Activated T-cell treated with anti-CD3 and anti-CD28 coated beads, Interleukin-2, amount 50 U/mL, for 72 hours (primary cell): ENCODE measurements at regions not wholly inside any gene's neighbourhood (a gene's known extent, or its start where the extent isn't known, plus 50 kb on each side); places are given as distances from the start of the nearest gene placed in this dataset.

Experiments
- ATAC-seq, 2 donors: fragments of 150-1000 bp; cut with Tn5 transposase; replicated peaks in 1 of 2; 2 replicates each; pipeline ENCODE4 v1.10.0; 2021; ENCODE audit warnings: moderate library complexity in 2 of 2, mild to moderate bottlenecking in 1 of 2
- DNase-seq, 2 donors: peaks; one replicate each; pipeline ENCODE4 v3.0.0; 2021 to 2022; ENCODE audit warnings: mixed read lengths in 1 of 2
- H3K27ac Mint-ChIP-seq: one replicate; pipeline ENCODE4 v1.8.0; 2022; ENCODE audit warnings: mild to moderate bottlenecking, moderate library complexity, mixed read lengths
- H3K27me3 Mint-ChIP-seq: one replicate; pipeline ENCODE4 v1.8.0; 2022; ENCODE audit warnings: low read depth, mixed read lengths
- H3K36me3 Mint-ChIP-seq, 2 donors: one replicate each; pipeline ENCODE4 v1.8.0; 2022; ENCODE audit warnings: mixed read lengths in 2 of 2, mild to moderate bottlenecking in 1 of 2; ENCODE audit not compliant: insufficient read depth in 2 of 2
- H3K4me1 Mint-ChIP-seq: one replicate; pipeline ENCODE4 v1.8.0; 2022; ENCODE audit warnings: low read depth, mixed read lengths
- H3K4me3 Mint-ChIP-seq, 2 donors: one replicate each; pipeline ENCODE4 v1.8.0; 2022; ENCODE audit warnings: mild to moderate bottlenecking in 2 of 2, mixed read lengths in 2 of 2, moderate library complexity in 2 of 2
- H3K9me3 Mint-ChIP-seq, 2 donors: one replicate each; pipeline ENCODE4 v1.8.0; 2022; ENCODE audit warnings: mixed read lengths in 2 of 2

DNA sequence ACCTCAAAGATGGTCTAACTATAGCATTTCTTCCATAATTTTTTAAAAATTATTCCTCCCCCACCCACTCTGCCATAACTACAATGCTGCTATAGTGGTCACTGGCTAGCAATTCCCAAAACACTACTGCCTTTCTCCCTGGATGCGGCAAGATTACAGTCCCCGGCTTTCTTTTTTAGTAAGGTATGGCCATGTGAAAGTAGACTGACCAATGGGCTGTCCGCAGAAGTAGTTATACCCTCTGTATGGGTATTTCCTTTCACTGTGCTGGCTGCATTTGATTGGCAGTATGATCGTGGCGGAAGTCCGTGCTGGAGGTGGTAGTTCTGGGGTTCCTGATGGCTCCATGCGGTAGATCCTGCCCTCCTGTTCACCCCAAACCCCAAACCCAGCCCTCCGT lies 166.0 kb downstream of the FBXO8 start:
- H3K27me3 Mint-ChIP-seq, result peaks cover 35% of the 10 kb centered on the region
- H3K4me1 Mint-ChIP-seq, result no peaks in the 10 kb centered on the region
- no peaks in the 10 kb centered on the region for H3K9me3 Mint-ChIP-seq
- no peak overlapping the region for H3K27ac Mint-ChIP-seq
- H3K4me3 Mint-ChIP-seq, result no peak overlapping the region
- ATAC-seq, result no peak
- DNase-seq, result no peak
- no peaks in the 10 kb centered on the region for H3K36me3 Mint-ChIP-seq

DNA sequence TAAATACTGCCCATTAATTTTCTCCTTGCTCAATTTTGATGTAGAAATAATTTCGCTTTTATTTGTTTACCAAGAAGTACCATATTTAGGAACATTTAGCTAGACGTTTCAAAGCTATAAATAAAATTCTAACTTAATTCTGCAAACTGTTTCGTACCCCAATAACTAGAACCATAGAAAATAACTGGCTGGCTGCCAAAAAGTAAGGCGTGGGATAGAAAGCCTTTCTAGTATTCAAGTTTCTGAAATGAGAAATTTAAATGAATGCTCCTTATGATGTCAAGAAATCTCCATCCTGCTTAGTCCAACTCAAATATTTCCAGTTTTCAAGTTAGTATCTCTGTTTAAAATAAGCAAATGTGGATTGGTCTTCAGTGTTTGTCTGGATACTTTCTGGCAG lies 167.4 kb downstream of the FBXO8 start:
- no peaks in the 10 kb centered on the region for H3K9me3 Mint-ChIP-seq
- H3K27me3 Mint-ChIP-seq, result peaks cover 41% of the 10 kb centered on the region
- H3K27ac Mint-ChIP-seq, result no peak overlapping the region
- no peaks in the 10 kb centered on the region for H3K36me3 Mint-ChIP-seq
- no peaks in the 10 kb centered on the region for H3K4me1 Mint-ChIP-seq
- ATAC-seq (no peak), DNase-seq (no peak)
- H3K4me3 Mint-ChIP-seq, result no peak overlapping the region

DNA sequence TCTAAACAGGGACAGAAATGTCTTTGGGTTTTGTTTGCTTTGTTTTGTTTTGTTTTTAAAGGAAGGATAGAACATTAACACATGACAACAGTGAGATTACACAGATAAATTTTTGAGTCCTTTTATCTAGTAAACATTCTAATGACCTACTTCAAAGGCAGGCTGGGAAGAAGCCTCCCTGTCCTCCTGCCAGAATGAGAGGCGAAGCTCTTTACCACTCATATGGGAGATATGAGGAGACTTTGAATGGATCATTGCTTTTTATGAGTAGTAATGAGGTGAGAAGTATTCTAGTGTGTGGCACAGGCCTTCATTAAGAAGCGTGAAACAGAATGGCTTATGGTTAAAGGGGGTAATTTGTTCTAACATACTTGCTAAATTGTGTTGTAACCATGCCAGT lies 172.0 kb downstream of the FBXO8 start:
- Mint-ChIP-seq H3K27ac (no peak overlapping the region), H3K4me1 (no peaks in the 10 kb centered on the region), H3K4me3 (no peak overlapping the region), H3K9me3 (no peaks in the 10 kb centered on the region), H3K36me3 (no peaks in the 10 kb centered on the region), H3K27me3 (peaks cover 45% of the 10 kb centered on the region)
- no peak for ATAC-seq
- DNase-seq, result no peak

DNA sequence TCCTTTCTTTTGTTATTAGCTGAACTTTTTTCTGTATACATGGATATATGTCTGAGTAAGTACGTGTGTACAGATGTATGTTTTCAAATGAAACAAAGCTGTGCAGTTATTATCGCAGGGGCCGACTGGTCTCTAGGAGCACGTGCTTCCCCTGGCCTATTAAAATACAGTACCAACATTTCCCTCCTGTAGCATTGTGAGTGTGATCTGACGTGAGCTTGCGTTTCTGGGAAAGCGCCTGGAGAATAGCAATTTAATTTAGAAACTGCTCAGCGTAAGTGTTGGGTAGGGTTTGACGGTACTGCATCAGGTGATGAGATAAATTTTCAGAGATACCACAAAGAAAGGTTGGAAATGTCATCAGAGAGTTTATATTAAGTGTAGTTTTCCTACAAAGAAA lies 173.3 kb downstream of the FBXO8 start:
- peaks cover 47% of the 10 kb centered on the region for H3K27me3 Mint-ChIP-seq
- no peaks in the 10 kb centered on the region for H3K4me1 Mint-ChIP-seq
- no peak for DNase-seq
- ATAC-seq, result no peak
- H3K4me3 Mint-ChIP-seq, result no peak overlapping the region
- H3K27ac Mint-ChIP-seq, result no peak overlapping the region
- H3K36me3 Mint-ChIP-seq, result no peaks in the 10 kb centered on the region
- H3K9me3 Mint-ChIP-seq, result no peaks in the 10 kb centered on the region

DNA sequence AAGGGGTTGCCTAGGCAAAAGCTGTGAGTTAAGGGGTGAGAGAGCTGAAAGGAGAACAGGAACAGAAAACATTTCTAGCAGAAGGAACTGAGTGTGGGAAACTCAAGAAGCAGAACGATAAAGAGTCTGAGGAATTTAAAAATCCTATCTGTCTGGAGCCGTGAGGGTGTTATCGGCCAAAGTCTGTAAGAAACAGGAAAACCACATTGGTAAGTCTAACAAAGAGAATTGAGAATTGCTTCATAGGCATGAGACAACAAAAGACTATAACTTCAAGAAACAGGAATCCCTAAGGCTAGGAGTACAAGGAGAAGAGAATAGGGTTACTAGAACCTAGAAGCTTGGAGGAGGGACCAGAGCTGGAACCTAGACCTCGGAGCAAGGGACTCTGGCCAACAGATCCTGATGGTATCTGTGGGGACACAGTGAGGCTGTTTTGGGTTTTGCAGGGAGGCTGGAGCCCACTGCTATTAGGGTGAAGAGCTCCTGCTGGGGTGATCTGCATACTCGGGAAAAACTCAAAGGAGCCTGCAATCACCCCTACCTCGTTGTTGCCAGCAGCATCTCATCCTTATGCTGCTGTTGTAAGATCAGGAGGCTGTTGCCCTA lies 175.6 kb downstream of the FBXO8 start:
- no peaks in the 10 kb centered on the region for H3K36me3 Mint-ChIP-seq
- ATAC-seq, result no peak
- H3K4me1 Mint-ChIP-seq, result no peaks in the 10 kb centered on the region
- peaks cover 32% of the 10 kb centered on the region for H3K27me3 Mint-ChIP-seq
- DNase-seq, result no peak
- no peak overlapping the region for H3K27ac Mint-ChIP-seq
- no peaks in the 10 kb centered on the region for H3K9me3 Mint-ChIP-seq
- no peak overlapping the region for H3K4me3 Mint-ChIP-seq

DNA sequence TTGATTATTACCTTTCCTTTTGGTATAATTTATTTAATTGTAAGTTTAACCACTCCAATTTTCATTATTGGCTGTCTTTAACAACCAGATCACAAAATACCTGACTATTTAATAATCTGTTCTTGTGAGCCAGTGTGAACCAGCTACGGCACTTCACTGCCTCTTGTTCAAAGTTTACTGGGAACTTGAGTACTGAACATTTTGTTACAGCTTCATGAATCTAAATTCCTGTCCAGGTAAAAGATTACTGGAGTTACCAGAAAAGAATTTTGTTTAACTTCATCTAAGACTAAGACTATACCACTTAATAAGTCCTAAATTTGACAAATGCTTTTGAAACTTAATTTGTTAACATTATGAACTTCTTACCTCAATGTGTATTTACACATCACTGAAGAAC lies 178.3 kb downstream of the FBXO8 start:
- no peak for DNase-seq
- H3K36me3 Mint-ChIP-seq, result no peaks in the 10 kb centered on the region
- no peaks in the 10 kb centered on the region for H3K4me1 Mint-ChIP-seq
- H3K27ac Mint-ChIP-seq, result no peak overlapping the region
- no peak overlapping the region for H3K4me3 Mint-ChIP-seq
- H3K9me3 Mint-ChIP-seq, result no peaks in the 10 kb centered on the region
- ATAC-seq, result no peak
- H3K27me3 Mint-ChIP-seq, result peaks cover 25% of the 10 kb centered on the region

DNA sequence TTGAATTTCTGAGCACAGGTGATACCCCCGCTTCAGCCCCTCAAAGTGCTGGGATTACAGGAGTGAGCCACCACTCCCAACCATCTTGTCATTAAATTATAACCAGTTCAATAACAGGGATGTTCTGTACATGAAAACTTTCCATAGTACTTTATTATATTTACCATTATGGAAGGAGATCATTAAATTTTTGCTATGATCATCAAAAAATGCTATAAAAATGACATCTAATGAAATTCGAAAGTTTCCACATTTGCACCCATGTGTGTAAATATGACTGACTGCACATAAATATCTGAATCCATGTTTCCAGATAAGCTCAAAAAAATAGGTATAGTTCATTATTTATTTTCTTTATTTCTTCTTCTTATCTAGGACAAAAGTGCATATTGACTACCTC lies 182.6 kb downstream of the FBXO8 start:
- Mint-ChIP-seq H3K36me3 (no peaks in the 10 kb centered on the region), H3K9me3 (no peaks in the 10 kb centered on the region), H3K27me3 (no peaks in the 10 kb centered on the region), H3K4me1 (no peaks in the 10 kb centered on the region), H3K27ac (no peak overlapping the region), H3K4me3 (no peak overlapping the region)
- no peak for ATAC-seq
- DNase-seq, result no peak

DNA sequence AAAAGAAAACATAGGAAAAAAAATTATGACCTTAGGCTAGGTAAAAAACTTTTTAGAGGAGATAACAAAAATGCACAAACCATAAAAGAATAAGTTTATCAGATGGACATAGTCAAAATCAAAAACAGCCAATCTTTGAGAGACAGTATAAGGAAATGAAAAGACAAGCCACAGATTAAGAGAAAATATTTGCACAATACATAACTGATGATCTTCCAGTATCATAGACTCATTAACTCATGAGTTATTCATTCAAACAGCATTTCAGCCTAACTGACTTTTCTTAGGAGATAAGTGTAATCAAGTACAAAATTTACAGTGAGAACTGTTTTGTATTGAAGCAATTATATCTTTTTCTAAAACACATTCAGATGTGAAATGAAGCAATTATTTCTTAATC lies 183.8 kb downstream of the FBXO8 start:
- no peaks in the 10 kb centered on the region for H3K36me3 Mint-ChIP-seq
- no peaks in the 10 kb centered on the region for H3K4me1 Mint-ChIP-seq
- no peak for ATAC-seq
- no peaks in the 10 kb centered on the region for H3K9me3 Mint-ChIP-seq
- H3K27ac Mint-ChIP-seq, result no peak overlapping the region
- DNase-seq, result no peak
- no peaks in the 10 kb centered on the region for H3K27me3 Mint-ChIP-seq
- no peak overlapping the region for H3K4me3 Mint-ChIP-seq

DNA sequence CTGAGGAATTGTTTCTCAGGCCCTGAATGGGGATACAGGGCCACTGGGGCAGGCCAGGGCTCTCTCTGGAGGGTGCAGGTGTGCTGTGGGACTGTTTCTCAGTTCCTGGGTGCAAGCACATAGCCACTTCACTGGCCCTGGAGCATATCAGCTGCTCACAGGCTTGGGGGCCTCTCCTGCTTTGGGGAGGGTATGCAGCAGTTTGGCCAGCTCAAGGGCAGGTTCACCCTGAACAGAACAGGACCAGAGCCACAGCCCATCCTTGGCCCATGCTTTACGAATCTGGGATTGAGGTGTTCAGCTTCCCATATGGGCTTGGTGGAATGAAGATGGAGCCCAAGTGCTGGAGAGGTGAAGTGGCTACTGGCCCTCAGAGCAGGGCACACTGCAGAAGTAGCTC lies 186.5 kb downstream of the FBXO8 start:
- Mint-ChIP-seq H3K9me3 (no peaks in the 10 kb centered on the region), H3K27me3 (no peaks in the 10 kb centered on the region), H3K4me3 (no peak overlapping the region), H3K27ac (no peak overlapping the region), H3K4me1 (no peaks in the 10 kb centered on the region), H3K36me3 (no peaks in the 10 kb centered on the region)
- DNase-seq (no peak), ATAC-seq (no peak)

DNA sequence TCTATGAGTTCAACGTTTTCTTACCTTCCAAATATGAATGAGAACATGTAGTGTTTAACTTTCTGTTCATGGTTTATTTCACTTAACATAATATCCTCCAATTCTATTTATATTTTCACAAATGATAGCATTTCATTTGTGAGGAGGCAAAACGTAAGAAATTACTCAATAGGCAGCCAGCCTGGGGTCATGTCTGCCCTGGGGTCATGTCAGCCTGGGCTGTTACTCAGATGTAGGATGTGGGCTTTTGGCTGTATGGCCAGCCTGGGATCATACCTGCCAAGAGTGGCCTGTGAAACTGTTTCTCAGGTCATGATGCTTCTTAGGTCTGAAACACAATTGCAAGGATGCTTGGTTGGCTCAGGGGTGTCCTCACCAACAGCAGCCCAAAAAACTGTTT lies 187.0 kb downstream of the FBXO8 start:
- ATAC-seq, result no peak

DNA sequence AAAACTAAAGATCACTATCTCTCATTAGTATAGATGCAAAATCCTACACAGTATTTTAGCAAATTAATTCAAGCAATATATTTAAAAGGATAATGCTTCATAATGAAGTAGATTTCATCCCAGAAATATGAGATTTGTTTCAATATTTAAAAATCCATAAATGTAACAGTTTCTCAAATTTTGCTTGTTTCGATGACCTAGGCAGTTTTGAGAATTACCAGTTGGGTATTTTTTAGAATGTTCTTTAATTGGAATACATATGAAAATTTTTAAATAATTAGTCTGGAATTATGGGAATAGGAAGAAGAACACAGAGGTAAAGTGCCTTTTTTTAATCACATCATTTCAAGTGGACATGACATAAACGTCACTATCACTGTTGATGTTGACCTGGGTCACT lies 192.3 kb downstream of the FBXO8 start:
- DNase-seq (no peak), ATAC-seq (no peak)
- peaks cover 10% of the 10 kb centered on the region for H3K27me3 Mint-ChIP-seq
- H3K4me3 Mint-ChIP-seq, result no peak overlapping the region
- H3K9me3 Mint-ChIP-seq, result peaks cover 0 to 2% of the 10 kb centered on the region in 2 donors
- H3K4me1 Mint-ChIP-seq, result no peaks in the 10 kb centered on the region
- no peaks in the 10 kb centered on the region for H3K36me3 Mint-ChIP-seq
- H3K27ac Mint-ChIP-seq, result no peak overlapping the region

More for the DNA sequence above, 187.0 kb downstream of the FBXO8 start:
- Mint-ChIP-seq H3K4me3 (no peak overlapping the region), H3K27ac (no peak overlapping the region), H3K27me3 (no peaks in the 10 kb centered on the region), H3K36me3 (no peaks in the 10 kb centered on the region), H3K4me1 (no peaks in the 10 kb centered on the region), H3K9me3 (peaks cover 0 to 2% of the 10 kb centered on the region in 2 donors)
- DNase-seq, result no peak

DNA sequence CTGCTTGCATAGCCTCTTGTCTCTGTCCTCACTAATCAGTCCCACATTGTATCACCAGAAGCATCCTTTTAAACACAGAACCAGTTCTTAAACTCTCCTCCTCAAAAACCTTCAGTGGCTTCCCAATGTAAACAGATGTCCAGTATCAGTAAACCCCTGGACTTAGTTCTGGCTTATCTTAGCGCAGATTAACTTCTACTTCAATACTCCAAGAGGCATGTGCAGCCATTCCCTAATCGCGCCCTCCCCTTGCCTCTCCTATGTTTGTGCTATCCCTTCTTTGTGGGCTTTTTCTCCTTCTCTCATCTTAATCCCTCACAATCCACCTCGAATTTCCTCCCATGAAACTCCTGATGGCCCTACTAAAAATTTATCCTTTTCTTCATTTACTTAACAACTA lies 193.8 kb downstream of the FBXO8 start:
- Mint-ChIP-seq H3K36me3 (no peaks in the 10 kb centered on the region), H3K9me3 (peaks cover 0 to 2% of the 10 kb centered on the region in 2 donors), H3K4me1 (no peaks in the 10 kb centered on the region), H3K27ac (no peak overlapping the region), H3K27me3 (peaks cover 10% of the 10 kb centered on the region), H3K4me3 (no peak overlapping the region)
- ATAC-seq (no peak), DNase-seq (no peak)

DNA sequence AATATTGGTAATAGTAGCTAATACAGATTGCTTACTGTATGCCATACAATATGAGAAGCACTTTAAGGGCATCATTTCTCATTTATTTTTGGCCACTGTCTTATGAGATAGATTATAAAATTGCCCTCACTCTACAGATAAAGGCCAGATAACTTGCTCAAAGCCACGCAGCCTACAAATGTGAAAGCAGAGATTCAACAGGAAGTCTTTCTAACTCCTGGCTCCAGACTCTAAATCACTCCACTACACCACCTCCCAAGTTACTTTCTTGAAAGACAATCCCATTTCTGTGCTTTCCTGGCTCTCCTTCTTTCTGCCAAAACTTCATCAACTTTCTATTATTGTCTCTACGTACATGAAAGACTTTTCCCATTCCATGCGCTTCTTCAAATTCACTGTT lies 194.7 kb downstream of the FBXO8 start:
- H3K4me3 Mint-ChIP-seq, result no peak overlapping the region
- peaks cover 10% of the 10 kb centered on the region for H3K27me3 Mint-ChIP-seq
- H3K27ac Mint-ChIP-seq, result no peak overlapping the region
- no peaks in the 10 kb centered on the region for H3K36me3 Mint-ChIP-seq
- peaks cover 0 to 2% of the 10 kb centered on the region in 2 donors for H3K9me3 Mint-ChIP-seq
- no peak for DNase-seq
- no peaks in the 10 kb centered on the region for H3K4me1 Mint-ChIP-seq
- no peak for ATAC-seq
